Gastrocnemius medialis (tissue), 4 donors: ENCODE measurements at regions not wholly inside any gene's neighbourhood (a gene's known extent, or its start where the extent isn't known, plus 50 kb on each side); places are given as distances from the start of the nearest gene placed in this dataset.

Source experiments
- ATAC-seq, 2 donors: fragments of 150-250 bp; one replicate each; pipeline ENCODE4 v1.9.1; 2016
- DNase-seq, 2 donors: peaks; one replicate each; pipeline ENCODE4 v3.0.0-alpha.2; 2019
- H3K27ac ChIP-seq, 4 donors: fragments of 200-600 bp; sonication (generic); 1 replicate in 1 of 4; 2 replicates in 3 of 4; pipeline ENCODE4 v1.5.1; 2016 to 2018; ENCODE audit warnings: mild to moderate bottlenecking in 2 of 4, moderate library complexity in 1 of 4
- H3K27me3 ChIP-seq, 3 donors: fragments of 200-600 bp; sonication (generic) in 2 of 3; 1 replicate in 1 of 3; 2 replicates in 2 of 3; pipeline versions ENCODE4 v1.5.1 to v1.6.0; 2016 to 2019; ENCODE audit warnings: mild to moderate bottlenecking in 1 of 3, moderate library complexity in 1 of 3
- H3K36me3 ChIP-seq, 2 donors: fragments of 200-600 bp; sonication (generic) in 1 of 2; one replicate each; pipeline ENCODE4 v1.5.1; 2017 to 2018
- H3K4me1 ChIP-seq, 2 donors: fragments of 200-600 bp; sonication (generic) in 1 of 2; one replicate each; pipeline ENCODE4 v1.5.1; 2016 to 2017; ENCODE audit warnings: mild to moderate bottlenecking in 2 of 2
- H3K4me3 ChIP-seq, 4 donors: fragments of 200-600 bp; sonication (generic) in 3 of 4; 1 replicate in 1 of 4; 2 replicates in 3 of 4; pipeline ENCODE4 v1.5.1; 2016 to 2019; ENCODE audit warnings: mild to moderate bottlenecking in 2 of 4
- H3K9me3 ChIP-seq, 3 donors: fragments of 200-600 bp; sonication (generic) in 2 of 3; 1 replicate in 1 of 3; 2 replicates in 2 of 3; pipeline ENCODE4 v1.5.1; 2016 to 2019
- CTCF ChIP-seq, 5 experiments: fragments of 450-650 bp in 3 of 5; fragments of 200-600 bp in 2 of 5; sonication (generic) in 2 of 5; IDR thresholded peaks in 4 of 5; conservative IDR thresholded peaks in 1 of 5; 1 replicate in 4 of 5; 2 replicates in 1 of 5; pipeline ENCODE4 v1.5.1; 2016 to 2019; ENCODE audit warnings: antibody characterized with exemption in 5 of 5, mild to moderate bottlenecking in 3 of 5, moderate library complexity in 3 of 5
- POLR2A ChIP-seq, 2 donors: fragments of 450-650 bp; IDR thresholded peaks; one replicate each; pipeline ENCODE4 v1.6.1; 2017; ENCODE audit warnings: antibody characterized with exemption in 2 of 2, mild to moderate bottlenecking in 2 of 2, moderate library complexity in 2 of 2
- in situ Hi-C, 4 donors: fragments of 200-750 bp; cut with MboI; loops; one replicate each; pipeline versions ENCODE4 v1.15.0 to v1.8.0; 2017; ENCODE audit warnings: low sequenced_read_pairs in 4 of 4
- intact Hi-C: fragments of 100-400 bp; cut with DNase I; formaldehyde crosslinking; loops from one replicate; pipeline ENCODE4 v1.15.1; 2023; ENCODE audit warnings: low total_unique reads

GRCh38 chr4:27779827-27780226 lies 919.2 kb downstream of the STIM2 start:
- Histone ChIP-seq H3K36me3 (no peaks in the 10 kb centered on the region), H3K27me3 (no peaks in the 10 kb centered on the region), H3K27ac (no peak overlapping the region), H3K9me3 (no peaks in the 10 kb centered on the region), H3K4me3 (no peak overlapping the region), H3K4me1 (no peaks in the 10 kb centered on the region)
- ATAC-seq (no peak), DNase-seq (no peak)
- in situ Hi-C loops (no loop called here), intact Hi-C loops (no loop called here)
- no peak for TF ChIP-seq CTCF (IDR thresholded peaks at IDR 0.05 in 4 of 5, conservative IDR thresholded peaks at IDR 0.05 in 1 of 5)

- no peak for DNase-seq
- no peak for ATAC-seq
- H3K4me3 ChIP-seq, result no peak overlapping the region
- intact Hi-C loops, result no loop called here
- no peaks in the 10 kb centered on the region for H3K27me3 ChIP-seq
- no peak for TF ChIP-seq CTCF (IDR thresholded peaks at IDR 0.05 in 4 of 5, conservative IDR thresholded peaks at IDR 0.05 in 1 of 5)
- TF ChIP-seq POLR2A (IDR thresholded peaks at IDR 0.05), result no peak
- H3K9me3 ChIP-seq, result no peaks in the 10 kb centered on the region
- no peaks in the 10 kb centered on the region for H3K36me3 ChIP-seq
- H3K27ac ChIP-seq, result no peak overlapping the region
- in situ Hi-C loops, result no loop called here
- H3K4me1 ChIP-seq, result no peaks in the 10 kb centered on the region
Observed at GRCh38 chr4:27787195-27787594, 926.6 kb downstream of the STIM2 start.

GRCh38 chr4:27789773-27790172 lies 929.1 kb downstream of the STIM2 start:
- no peaks in the 10 kb centered on the region for H3K9me3 ChIP-seq
- intact Hi-C loops, result no loop called here
- no peaks in the 10 kb centered on the region for H3K27me3 ChIP-seq
- no peak overlapping the region for H3K27ac ChIP-seq
- H3K4me3 ChIP-seq, result no peak overlapping the region
- H3K4me1 ChIP-seq, result no peaks in the 10 kb centered on the region
- H3K36me3 ChIP-seq, result no peaks in the 10 kb centered on the region
- DNase-seq (no peak), ATAC-seq (no peak)
- in situ Hi-C loops, result no loop called here
- no peak for TF ChIP-seq POLR2A (IDR thresholded peaks at IDR 0.05)
- TF ChIP-seq CTCF (IDR thresholded peaks at IDR 0.05 in 4 of 5, conservative IDR thresholded peaks at IDR 0.05 in 1 of 5), result no peak

- Histone ChIP-seq H3K4me3 (no peak overlapping the region), H3K9me3 (no peaks in the 10 kb centered on the region), H3K36me3 (no peaks in the 10 kb centered on the region), H3K4me1 (no peaks in the 10 kb centered on the region), H3K27ac (no peak overlapping the region), H3K27me3 (no peaks in the 10 kb centered on the region)
- in situ Hi-C loops, result no loop called here
- no peak for ATAC-seq
- TF ChIP-seq POLR2A (IDR thresholded peaks at IDR 0.05) (no peak), CTCF (IDR thresholded peaks at IDR 0.05 in 4 of 5, conservative IDR thresholded peaks at IDR 0.05 in 1 of 5) (no peak)
- no peak for DNase-seq
- intact Hi-C loops, result no loop called here
Observed at GRCh38 chr4:27790911-27791310, 930.3 kb downstream of the STIM2 start.

- Histone ChIP-seq H3K27ac (no peak overlapping the region), H3K4me3 (no peak overlapping the region), H3K36me3 (no peaks in the 10 kb centered on the region), H3K9me3 (no peaks in the 10 kb centered on the region), H3K27me3 (no peaks in the 10 kb centered on the region), H3K4me1 (no peaks in the 10 kb centered on the region)
- no peak for DNase-seq
- TF ChIP-seq CTCF (IDR thresholded peaks at IDR 0.05 in 4 of 5, conservative IDR thresholded peaks at IDR 0.05 in 1 of 5), result no peak
- TF ChIP-seq POLR2A (IDR thresholded peaks at IDR 0.05), result no peak
- intact Hi-C loops, result no loop called here
- ATAC-seq, result no peak
- in situ Hi-C loops, result no loop called here
Observed at GRCh38 chr4:27791640-27792039, 931.0 kb downstream of the STIM2 start.
